ENCODE measurements at regions not wholly inside any gene's neighbourhood (a gene's known extent, or its start where the extent isn't known, plus 50 kb on each side); places are given as distances from the start of the nearest gene placed in this dataset.

DNA sequence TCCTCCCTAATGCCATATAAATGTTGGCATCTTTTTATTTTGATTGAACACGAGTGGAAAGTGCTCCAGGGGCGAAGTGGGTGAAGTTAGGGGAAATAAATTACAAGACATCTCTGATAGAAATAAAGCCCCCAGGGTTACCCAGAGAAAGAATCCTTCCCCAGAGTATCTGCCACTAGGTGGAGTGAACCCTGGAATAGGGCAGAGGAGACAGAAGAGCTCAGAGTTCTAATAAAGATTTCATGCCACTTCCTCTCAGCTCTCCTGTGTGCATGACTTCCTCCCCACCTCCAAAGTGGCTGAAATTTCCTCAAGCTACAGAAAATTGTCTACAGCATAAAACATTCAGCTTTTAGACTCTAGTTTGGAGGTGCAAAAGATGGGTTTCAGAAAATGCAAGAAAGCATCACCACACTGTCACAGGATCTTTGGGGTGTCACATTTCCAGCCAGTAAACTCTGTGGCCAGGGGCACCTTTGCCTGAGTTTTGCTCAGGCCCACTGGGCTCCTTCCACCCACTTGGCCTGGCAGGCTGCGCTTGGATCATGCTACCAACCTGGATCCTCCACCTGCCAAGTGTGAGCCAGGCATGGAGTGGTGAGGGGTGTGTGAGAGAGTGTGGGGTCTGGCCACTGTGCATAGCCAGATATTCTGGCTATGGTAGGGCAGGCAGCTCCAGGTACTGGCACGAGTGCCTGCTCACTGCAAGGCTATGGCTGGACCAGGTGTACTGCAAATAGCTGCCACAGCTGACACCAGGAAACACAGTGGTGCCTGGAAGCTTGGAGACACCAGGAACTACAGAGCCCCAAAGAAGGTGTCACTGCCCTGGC lies 208.8 kb upstream of the USP25 start:
- Histone ChIP-seq H3K27me3 (ENCODE audit: insufficient read depth, low read length) (0 out of 2 replicates have a peak, but pooled peaks cover under 1% of the 10 kb centered on the region), H3K4me3 (ENCODE audit: low read depth, low read length) (no peak overlapping the region), H2AFZ (ENCODE audit: low read length, unreplicated experiment) (no peak overlapping the region), H3K4me1 (ENCODE audit: control insufficient read depth, insufficient read depth, low read length, unreplicated experiment) (no peaks in the 10 kb centered on the region), H3K36me3 (ENCODE audit: insufficient read depth, low read length) (no peaks in the 10 kb centered on the region), H3K27ac (ENCODE audit: low read depth, low read length) (no peak overlapping the region), H3K79me2 (ENCODE audit: control insufficient read depth, insufficient read depth, low read length, unreplicated experiment) (no peaks in the 10 kb centered on the region)

DNA sequence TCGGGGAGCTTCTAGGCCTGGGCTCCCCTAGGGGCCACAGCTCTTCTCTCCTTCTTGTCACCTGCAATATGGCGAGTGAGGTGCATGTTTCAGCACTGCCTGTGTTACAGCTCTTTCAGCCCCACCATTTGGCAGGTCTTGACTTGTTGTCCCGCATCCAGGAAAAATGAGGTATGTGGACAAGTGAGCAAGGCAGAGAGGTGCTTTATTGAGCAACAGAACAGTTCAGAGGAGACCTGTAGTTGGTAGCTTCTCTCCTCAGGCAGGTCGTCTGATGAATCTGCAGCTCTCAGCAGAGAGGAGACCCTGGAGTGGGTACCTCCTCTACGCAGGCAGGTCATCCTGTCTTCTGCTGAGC lies 208.2 kb upstream of the USP25 start:
- H3K79me2 ChIP-seq (ENCODE audit: control insufficient read depth, insufficient read depth, low read length, unreplicated experiment): no peaks in the 10 kb centered on the region
- H2AFZ ChIP-seq (ENCODE audit: low read length, unreplicated experiment): no peak overlapping the region
- no peaks in the 10 kb centered on the region for H3K36me3 ChIP-seq (ENCODE audit: insufficient read depth, low read length)
- no peak overlapping the region for H3K4me3 ChIP-seq (ENCODE audit: low read depth, low read length)
- peaks cover 6% of the 10 kb centered on the region; the same call in 1 of the 2 replicates for H3K27me3 ChIP-seq (ENCODE audit: insufficient read depth, low read length)
- H3K4me1 ChIP-seq (ENCODE audit: control insufficient read depth, insufficient read depth, low read length, unreplicated experiment): no peaks in the 10 kb centered on the region
- H3K27ac ChIP-seq (ENCODE audit: low read depth, low read length): no peak overlapping the region

DNA sequence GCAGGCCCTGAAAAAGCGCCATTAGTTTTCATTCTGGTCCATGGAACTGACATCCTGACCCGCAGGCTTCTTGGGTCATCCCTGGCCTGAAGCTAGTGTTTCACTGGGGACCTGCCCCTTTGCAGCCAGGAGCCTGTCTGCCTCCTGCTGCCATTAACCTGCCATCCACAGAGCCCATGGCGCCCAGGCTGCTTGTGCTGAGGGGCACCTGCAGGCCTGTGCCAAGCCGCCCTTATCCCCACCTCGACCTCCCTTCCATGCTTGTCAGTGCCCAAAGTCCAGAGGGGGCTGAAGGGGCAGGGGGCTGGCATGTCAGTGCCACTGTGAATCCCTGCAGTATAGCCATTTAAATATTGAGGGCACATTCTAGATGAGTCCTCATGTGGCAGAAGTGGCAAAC lies 207.6 kb upstream of the USP25 start:
- Histone ChIP-seq H3K79me2 (ENCODE audit: control insufficient read depth, insufficient read depth, low read length, unreplicated experiment) (no peaks in the 10 kb centered on the region), H3K36me3 (ENCODE audit: insufficient read depth, low read length) (no peaks in the 10 kb centered on the region), H3K4me3 (ENCODE audit: low read depth, low read length) (no peak overlapping the region), H3K27ac (ENCODE audit: low read depth, low read length) (no peak overlapping the region), H2AFZ (ENCODE audit: low read length, unreplicated experiment) (no peak overlapping the region), H3K27me3 (ENCODE audit: insufficient read depth, low read length) (peaks cover 11% of the 10 kb centered on the region; the same call in 1 of the 2 replicates), H3K4me1 (ENCODE audit: control insufficient read depth, insufficient read depth, low read length, unreplicated experiment) (no peaks in the 10 kb centered on the region)

- no peak overlapping the region for H3K27ac ChIP-seq (ENCODE audit: low read depth, low read length)
- H3K4me3 ChIP-seq (ENCODE audit: low read depth, low read length): no peak overlapping the region
These were observed 204.9 kb upstream of the USP25 start for GRCh38 chr21:15524855-15525254.

GRCh38 chr21:15526798-15527197 lies 203.0 kb upstream of the USP25 start:
- Histone ChIP-seq H3K79me2 (ENCODE audit: control insufficient read depth, insufficient read depth, low read length, unreplicated experiment) (no peaks in the 10 kb centered on the region), H3K36me3 (ENCODE audit: insufficient read depth, low read length) (no peaks in the 10 kb centered on the region), H3K4me3 (ENCODE audit: low read depth, low read length) (no peak overlapping the region), H3K27me3 (ENCODE audit: insufficient read depth, low read length) (peaks cover 26% of the 10 kb centered on the region), H3K27ac (ENCODE audit: low read depth, low read length) (no peak overlapping the region), H2AFZ (ENCODE audit: low read length, unreplicated experiment) (no peak overlapping the region), H3K4me1 (ENCODE audit: control insufficient read depth, insufficient read depth, low read length, unreplicated experiment) (no peaks in the 10 kb centered on the region)

More at GRCh38 chr21:15524855-15525254, 204.9 kb upstream of the USP25 start:
- Histone ChIP-seq H3K79me2 (ENCODE audit: control insufficient read depth, insufficient read depth, low read length, unreplicated experiment) (no peaks in the 10 kb centered on the region), H2AFZ (ENCODE audit: low read length, unreplicated experiment) (no peak overlapping the region), H3K4me1 (ENCODE audit: control insufficient read depth, insufficient read depth, low read length, unreplicated experiment) (no peaks in the 10 kb centered on the region), H3K36me3 (ENCODE audit: insufficient read depth, low read length) (no peaks in the 10 kb centered on the region), H3K27me3 (ENCODE audit: insufficient read depth, low read length) (peaks cover 13% of the 10 kb centered on the region; the same call in 1 of the 2 replicates)

DNA sequence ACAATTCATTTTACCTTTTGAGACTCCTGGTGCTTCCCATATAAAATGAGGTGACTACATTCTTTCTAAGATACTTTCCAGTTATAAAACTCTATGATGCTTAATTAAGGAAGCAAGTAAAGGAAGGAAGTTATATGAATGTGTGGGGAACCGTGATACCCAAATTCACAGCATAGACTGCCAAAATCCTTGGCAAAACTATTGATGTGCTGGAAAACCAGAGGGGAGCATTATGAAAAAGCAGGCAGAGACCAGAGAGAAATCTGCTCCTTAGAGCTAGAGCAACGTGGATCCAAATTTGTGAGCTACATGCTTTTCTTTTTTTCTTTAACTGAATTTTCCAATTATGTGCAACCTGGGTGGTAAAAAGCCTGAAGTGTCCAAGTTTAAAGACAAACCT lies 201.4 kb upstream of the USP25 start:
- Histone ChIP-seq H3K4me1 (ENCODE audit: control insufficient read depth, insufficient read depth, low read length, unreplicated experiment) (no peaks in the 10 kb centered on the region), H3K27me3 (ENCODE audit: insufficient read depth, low read length) (peaks cover 41% of the 10 kb centered on the region), H3K4me3 (ENCODE audit: low read depth, low read length) (no peak overlapping the region), H2AFZ (ENCODE audit: low read length, unreplicated experiment) (no peak overlapping the region), H3K79me2 (ENCODE audit: control insufficient read depth, insufficient read depth, low read length, unreplicated experiment) (no peaks in the 10 kb centered on the region), H3K36me3 (ENCODE audit: insufficient read depth, low read length) (no peaks in the 10 kb centered on the region), H3K27ac (ENCODE audit: low read depth, low read length) (no peak overlapping the region)

DNA sequence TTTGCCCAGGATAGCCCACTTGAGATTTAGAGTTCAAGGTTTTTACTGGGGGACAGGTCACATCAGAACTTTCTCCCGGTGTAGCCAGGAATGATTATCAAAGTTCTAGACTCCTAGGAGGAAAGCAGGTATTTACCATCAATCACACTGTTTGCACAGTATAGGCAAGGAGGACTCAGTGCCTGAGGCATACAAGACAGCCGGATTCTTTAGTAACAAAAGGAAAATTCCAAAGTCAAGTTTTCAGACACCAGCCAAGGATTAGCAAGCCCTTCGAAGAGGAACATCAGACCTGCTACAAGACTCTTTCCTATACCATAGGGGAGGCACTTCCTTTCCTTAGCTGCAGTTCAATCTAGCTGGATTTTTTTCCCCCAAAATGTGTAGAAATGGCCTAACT lies 197.8 kb upstream of the USP25 start:
- Histone ChIP-seq H3K27ac (ENCODE audit: low read depth, low read length) (no peak overlapping the region), H3K79me2 (ENCODE audit: control insufficient read depth, insufficient read depth, low read length, unreplicated experiment) (no peaks in the 10 kb centered on the region), H3K36me3 (ENCODE audit: insufficient read depth, low read length) (no peaks in the 10 kb centered on the region), H3K27me3 (ENCODE audit: insufficient read depth, low read length) (peaks cover 41% of the 10 kb centered on the region), H3K4me1 (ENCODE audit: control insufficient read depth, insufficient read depth, low read length, unreplicated experiment) (no peaks in the 10 kb centered on the region), H3K4me3 (ENCODE audit: low read depth, low read length) (no peak overlapping the region), H2AFZ (ENCODE audit: low read length, unreplicated experiment) (no peak overlapping the region)

- Histone ChIP-seq H3K27ac (ENCODE audit: low read depth, low read length) (no peak overlapping the region), H3K4me3 (ENCODE audit: low read depth, low read length) (no peak overlapping the region), H2AFZ (ENCODE audit: low read length, unreplicated experiment) (no peak overlapping the region)
These were observed 196.2 kb upstream of the USP25 start for GRCh38 chr21:15533618-15534017.

GRCh38 chr21:15534450-15534886 lies 195.3 kb upstream of the USP25 start:
- Histone ChIP-seq H3K27me3 (ENCODE audit: insufficient read depth, low read length) (peaks cover 52% of the 10 kb centered on the region), H3K4me3 (ENCODE audit: low read depth, low read length) (no peak overlapping the region), H3K79me2 (ENCODE audit: control insufficient read depth, insufficient read depth, low read length, unreplicated experiment) (no peaks in the 10 kb centered on the region), H3K36me3 (ENCODE audit: insufficient read depth, low read length) (no peaks in the 10 kb centered on the region), H3K4me1 (ENCODE audit: control insufficient read depth, insufficient read depth, low read length, unreplicated experiment) (no peaks in the 10 kb centered on the region), H2AFZ (ENCODE audit: low read length, unreplicated experiment) (no peak overlapping the region), H3K27ac (ENCODE audit: low read depth, low read length) (no peak overlapping the region)

More at GRCh38 chr21:15533618-15534017, 196.2 kb upstream of the USP25 start:
- Histone ChIP-seq H3K4me1 (ENCODE audit: control insufficient read depth, insufficient read depth, low read length, unreplicated experiment) (no peaks in the 10 kb centered on the region), H3K79me2 (ENCODE audit: control insufficient read depth, insufficient read depth, low read length, unreplicated experiment) (no peaks in the 10 kb centered on the region), H3K36me3 (ENCODE audit: insufficient read depth, low read length) (no peaks in the 10 kb centered on the region), H3K27me3 (ENCODE audit: insufficient read depth, low read length) (peaks cover 47% of the 10 kb centered on the region)

GRCh38 chr21:15539376-15539775 lies 190.4 kb upstream of the USP25 start:
- Histone ChIP-seq H3K27me3 (ENCODE audit: insufficient read depth, low read length) (peaks cover 23% of the 10 kb centered on the region), H3K79me2 (ENCODE audit: control insufficient read depth, insufficient read depth, low read length, unreplicated experiment) (no peaks in the 10 kb centered on the region), H3K4me1 (ENCODE audit: control insufficient read depth, insufficient read depth, low read length, unreplicated experiment) (no peaks in the 10 kb centered on the region), H3K36me3 (ENCODE audit: insufficient read depth, low read length) (no peaks in the 10 kb centered on the region), H3K27ac (ENCODE audit: low read depth, low read length) (no peak overlapping the region), H2AFZ (ENCODE audit: low read length, unreplicated experiment) (no peak overlapping the region), H3K4me3 (ENCODE audit: low read depth, low read length) (no peak overlapping the region)

DNA sequence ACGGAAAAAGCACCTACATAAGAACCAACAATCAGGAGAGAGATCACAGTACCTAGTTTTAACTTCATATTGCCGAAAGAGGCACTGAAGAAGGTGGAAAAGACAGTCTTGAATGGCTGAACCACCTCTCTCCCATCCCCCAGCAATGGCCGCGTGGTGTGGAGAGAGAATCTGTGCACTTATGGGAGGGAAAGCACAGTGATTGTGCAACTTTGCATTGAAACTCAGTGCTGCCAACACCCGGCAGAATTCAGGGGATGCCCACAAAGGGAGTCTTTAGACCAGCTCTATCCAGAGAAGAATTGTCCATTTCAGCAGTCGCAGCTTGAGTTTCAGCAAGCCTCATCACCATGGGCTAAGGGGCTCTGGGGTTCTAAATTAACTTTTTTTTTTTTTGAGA lies 186.3 kb upstream of the USP25 start:
- H3K4me1 ChIP-seq (ENCODE audit: control insufficient read depth, insufficient read depth, low read length, unreplicated experiment): no peaks in the 10 kb centered on the region
- no peaks in the 10 kb centered on the region for H3K36me3 ChIP-seq (ENCODE audit: insufficient read depth, low read length)
- no peak overlapping the region for H3K4me3 ChIP-seq (ENCODE audit: low read depth, low read length)
- H3K27me3 ChIP-seq (ENCODE audit: insufficient read depth, low read length): peaks cover 11% of the 10 kb centered on the region; the same call in 1 of the 2 replicates
- no peak overlapping the region for H2AFZ ChIP-seq (ENCODE audit: low read length, unreplicated experiment)
- H3K27ac ChIP-seq (ENCODE audit: low read depth, low read length): no peak overlapping the region
- no peaks in the 10 kb centered on the region for H3K79me2 ChIP-seq (ENCODE audit: control insufficient read depth, insufficient read depth, low read length, unreplicated experiment)
